ENCODE measurements at regions not wholly inside any gene's neighbourhood (a gene's known extent, or its start where the extent isn't known, plus 50 kb on each side); places are given as distances from the start of the nearest gene placed in this dataset.

DNA sequence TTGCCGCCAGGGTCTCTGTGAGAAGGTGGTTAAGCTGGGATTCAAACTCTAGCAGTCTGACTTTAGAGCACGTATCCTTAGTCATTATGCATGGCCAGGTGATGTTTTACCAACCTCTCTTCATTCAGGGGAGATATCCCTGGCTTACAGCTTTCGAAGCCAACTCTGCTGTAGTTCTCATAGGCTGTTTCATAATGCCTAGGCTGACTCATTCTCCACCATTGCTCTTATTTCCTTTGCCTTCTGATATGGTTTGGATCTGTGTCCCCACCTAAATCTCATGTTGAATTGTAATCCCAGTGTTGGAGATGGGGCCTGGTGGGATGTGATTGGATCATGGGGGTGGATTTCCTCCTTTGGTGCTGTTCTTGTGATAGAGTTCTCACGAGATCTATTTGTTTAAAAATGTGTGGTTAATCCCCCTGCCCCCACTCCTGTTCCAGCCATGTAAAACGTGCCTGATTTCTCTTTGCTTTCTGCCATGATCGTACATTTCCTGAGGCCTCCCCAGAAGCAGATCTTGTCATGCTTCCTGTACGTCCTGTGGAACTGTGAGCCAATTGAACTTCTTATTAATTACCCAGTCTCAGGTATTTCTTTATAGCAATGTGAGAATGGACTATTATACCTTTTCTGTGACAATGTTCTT is 94.6 kb upstream of the MAN1A1 start (continued):
- TF ChIP-seq, protein P1, sequence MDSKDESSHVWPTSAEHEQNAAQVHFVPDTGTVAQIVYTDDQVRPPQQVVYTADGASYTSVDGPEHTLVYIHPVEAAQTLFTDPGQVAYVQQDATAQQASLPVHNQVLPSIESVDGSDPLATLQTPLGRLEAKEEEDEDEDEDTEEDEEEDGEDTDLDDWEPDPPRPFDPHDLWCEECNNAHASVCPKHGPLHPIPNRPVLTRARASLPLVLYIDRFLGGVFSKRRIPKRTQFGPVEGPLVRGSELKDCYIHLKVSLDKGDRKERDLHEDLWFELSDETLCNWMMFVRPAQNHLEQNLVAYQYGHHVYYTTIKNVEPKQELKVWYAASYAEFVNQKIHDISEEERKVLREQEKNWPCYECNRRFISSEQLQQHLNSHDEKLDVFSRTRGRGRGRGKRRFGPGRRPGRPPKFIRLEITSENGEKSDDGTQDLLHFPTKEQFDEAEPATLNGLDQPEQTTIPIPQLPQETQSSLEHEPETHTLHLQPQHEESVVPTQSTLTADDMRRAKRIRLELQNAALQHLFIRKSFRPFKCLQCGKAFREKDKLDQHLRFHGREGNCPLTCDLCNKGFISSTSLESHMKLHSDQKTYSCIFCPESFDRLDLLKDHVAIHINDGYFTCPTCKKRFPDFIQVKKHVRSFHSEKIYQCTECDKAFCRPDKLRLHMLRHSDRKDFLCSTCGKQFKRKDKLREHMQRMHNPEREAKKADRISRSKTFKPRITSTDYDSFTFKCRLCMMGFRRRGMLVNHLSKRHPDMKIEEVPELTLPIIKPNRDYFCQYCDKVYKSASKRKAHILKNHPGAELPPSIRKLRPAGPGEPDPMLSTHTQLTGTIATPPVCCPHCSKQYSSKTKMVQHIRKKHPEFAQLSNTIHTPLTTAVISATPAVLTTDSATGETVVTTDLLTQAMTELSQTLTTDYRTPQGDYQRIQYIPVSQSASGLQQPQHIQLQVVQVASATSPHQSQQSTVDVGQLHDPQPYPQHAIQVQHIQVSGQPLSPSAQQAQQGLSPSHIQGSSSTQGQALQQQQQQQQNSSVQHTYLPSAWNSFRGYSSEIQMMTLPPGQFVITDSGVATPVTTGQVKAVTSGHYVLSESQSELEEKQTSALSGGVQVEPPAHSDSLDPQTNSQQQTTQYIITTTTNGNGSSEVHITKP (CRISPR knock-in tag; IDR thresholded peaks at IDR 0.05; ENCODE audit: low read depth), result no peak
- TF ChIP-seq EP300 (IDR thresholded peaks at IDR 0.05; ENCODE audit: low read depth in 2 of 2, low read length in 2 of 2) (no peak), EP300 (CRISPR knock-in tag; IDR thresholded peaks at IDR 0.05; ENCODE audit: borderline replicate concordance) (no peak), SRY (CRISPR knock-in tag; IDR thresholded peaks at IDR 0.05) (no peak), NR1H2 (CRISPR knock-in tag; IDR thresholded peaks at IDR 0.05; ENCODE audit: borderline replicate concordance, low read depth) (no peak), ZNF816 (CRISPR knock-in tag; IDR thresholded peaks at IDR 0.05; ENCODE audit: borderline replicate concordance) (no peak), ELF4 (CRISPR knock-in tag; IDR thresholded peaks at IDR 0.05; ENCODE audit: borderline replicate concordance) (no peak)
- TF ChIP-seq, protein P2, sequence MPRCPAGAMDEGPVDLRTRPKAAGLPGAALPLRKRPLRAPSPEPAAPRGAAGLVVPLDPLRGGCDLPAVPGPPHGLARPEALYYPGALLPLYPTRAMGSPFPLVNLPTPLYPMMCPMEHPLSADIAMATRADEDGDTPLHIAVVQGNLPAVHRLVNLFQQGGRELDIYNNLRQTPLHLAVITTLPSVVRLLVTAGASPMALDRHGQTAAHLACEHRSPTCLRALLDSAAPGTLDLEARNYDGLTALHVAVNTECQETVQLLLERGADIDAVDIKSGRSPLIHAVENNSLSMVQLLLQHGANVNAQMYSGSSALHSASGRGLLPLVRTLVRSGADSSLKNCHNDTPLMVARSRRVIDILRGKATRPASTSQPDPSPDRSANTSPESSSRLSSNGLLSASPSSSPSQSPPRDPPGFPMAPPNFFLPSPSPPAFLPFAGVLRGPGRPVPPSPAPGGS (CRISPR knock-in tag; IDR thresholded peaks at IDR 0.05), result no peak
- TF ChIP-seq, protein P3, sequence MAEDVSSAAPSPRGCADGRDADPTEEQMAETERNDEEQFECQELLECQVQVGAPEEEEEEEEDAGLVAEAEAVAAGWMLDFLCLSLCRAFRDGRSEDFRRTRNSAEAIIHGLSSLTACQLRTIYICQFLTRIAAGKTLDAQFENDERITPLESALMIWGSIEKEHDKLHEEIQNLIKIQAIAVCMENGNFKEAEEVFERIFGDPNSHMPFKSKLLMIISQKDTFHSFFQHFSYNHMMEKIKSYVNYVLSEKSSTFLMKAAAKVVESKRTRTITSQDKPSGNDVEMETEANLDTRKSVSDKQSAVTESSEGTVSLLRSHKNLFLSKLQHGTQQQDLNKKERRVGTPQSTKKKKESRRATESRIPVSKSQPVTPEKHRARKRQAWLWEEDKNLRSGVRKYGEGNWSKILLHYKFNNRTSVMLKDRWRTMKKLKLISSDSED (CRISPR knock-in tag; IDR thresholded peaks at IDR 0.05), result no peak
